IPS-15b (cell line): ENCODE measurements at regions not wholly inside any gene's neighbourhood (a gene's known extent, or its start where the extent isn't known, plus 50 kb on each side); places are given as distances from the start of the nearest gene placed in this dataset.
"Not testable (repeated sequence)": the region's sequence is repeated elsewhere in the genome, so short reads cannot be mapped to it uniquely, and the experiment has no call there.

Experiments
- H3K27me3 ChIP-seq: one replicate; pipeline ENCODE4 v1.6.1; 2013; ENCODE audit warnings: low read length; ENCODE audit not compliant: control insufficient read depth, insufficient read depth
- H3K36me3 ChIP-seq: one replicate; pipeline ENCODE4 v1.6.1; 2013; ENCODE audit warnings: low read length; ENCODE audit not compliant: control insufficient read depth, insufficient read depth
- H3K4me1 ChIP-seq: one replicate; pipeline ENCODE4 v1.6.1; 2013; ENCODE audit warnings: mild to moderate bottlenecking, low read length; ENCODE audit not compliant: control insufficient read depth, insufficient read depth
- H3K4me3 ChIP-seq: one replicate; pipeline ENCODE4 v1.5.1; 2013; ENCODE audit warnings: low read depth, low read length
- H3K9ac ChIP-seq: one replicate; pipeline ENCODE4 v1.6.1; 2013; ENCODE audit warnings: low read depth, mild to moderate bottlenecking, low read length
- H3K9me3 ChIP-seq: one replicate; pipeline ENCODE4 v1.6.1; 2013; ENCODE audit warnings: mild to moderate bottlenecking, low read length; ENCODE audit not compliant: control insufficient read depth, insufficient read depth

DNA sequence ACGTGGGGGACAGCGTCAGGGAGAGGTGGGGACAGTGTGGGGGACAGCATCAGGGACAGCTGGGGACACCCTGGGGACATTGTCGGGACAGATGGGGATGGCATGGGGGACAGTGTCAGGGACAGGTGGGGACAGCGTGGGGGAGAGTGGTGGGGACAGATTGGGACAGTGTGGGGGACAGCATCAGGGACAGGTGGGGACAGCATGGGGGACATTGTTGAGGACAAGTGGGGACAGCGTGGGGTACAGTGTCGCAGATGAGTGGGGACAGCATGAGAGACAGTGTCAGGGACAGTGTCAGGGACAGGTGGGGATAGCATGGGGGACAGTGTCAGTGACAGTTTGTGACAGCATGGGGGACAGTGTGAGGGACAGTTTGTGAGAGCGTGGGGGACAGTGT, 240.9 kb downstream of the TMEM121 start:
- Histone ChIP-seq H3K27me3 (no peaks in the 10 kb centered on the region), H3K9me3 (peaks cover 6% of the 10 kb centered on the region), H3K4me1 (no peaks in the 10 kb centered on the region), H3K36me3 (no peaks in the 10 kb centered on the region), H3K9ac (no peak overlapping the region), H3K4me3 (no peak overlapping the region)

DNA sequence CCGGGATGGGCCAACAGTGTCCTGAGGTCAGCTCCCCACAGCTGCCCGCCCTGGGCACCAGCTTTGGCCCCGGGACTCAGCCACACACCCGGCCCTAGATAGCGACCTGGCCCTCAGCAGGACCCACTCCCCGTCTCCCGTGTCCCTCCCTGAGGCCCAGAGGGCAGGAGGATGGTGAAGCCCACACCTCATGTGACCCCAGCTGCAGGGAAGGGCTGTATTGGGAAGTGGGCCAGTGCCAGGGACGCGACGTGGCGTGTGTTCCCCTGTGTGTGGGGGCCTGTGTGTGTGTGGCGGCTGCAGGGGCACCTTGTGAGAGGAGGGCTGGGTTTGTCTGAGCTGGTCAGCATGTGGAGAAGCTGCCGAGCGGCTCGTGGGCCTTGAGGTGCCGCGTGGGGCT, 241.7 kb downstream of the TMEM121 start:
- not testable (repeated sequence) for H3K4me3 ChIP-seq, H3K36me3 ChIP-seq, H3K9me3 ChIP-seq, H3K9ac ChIP-seq, H3K4me1 ChIP-seq, H3K27me3 ChIP-seq

DNA sequence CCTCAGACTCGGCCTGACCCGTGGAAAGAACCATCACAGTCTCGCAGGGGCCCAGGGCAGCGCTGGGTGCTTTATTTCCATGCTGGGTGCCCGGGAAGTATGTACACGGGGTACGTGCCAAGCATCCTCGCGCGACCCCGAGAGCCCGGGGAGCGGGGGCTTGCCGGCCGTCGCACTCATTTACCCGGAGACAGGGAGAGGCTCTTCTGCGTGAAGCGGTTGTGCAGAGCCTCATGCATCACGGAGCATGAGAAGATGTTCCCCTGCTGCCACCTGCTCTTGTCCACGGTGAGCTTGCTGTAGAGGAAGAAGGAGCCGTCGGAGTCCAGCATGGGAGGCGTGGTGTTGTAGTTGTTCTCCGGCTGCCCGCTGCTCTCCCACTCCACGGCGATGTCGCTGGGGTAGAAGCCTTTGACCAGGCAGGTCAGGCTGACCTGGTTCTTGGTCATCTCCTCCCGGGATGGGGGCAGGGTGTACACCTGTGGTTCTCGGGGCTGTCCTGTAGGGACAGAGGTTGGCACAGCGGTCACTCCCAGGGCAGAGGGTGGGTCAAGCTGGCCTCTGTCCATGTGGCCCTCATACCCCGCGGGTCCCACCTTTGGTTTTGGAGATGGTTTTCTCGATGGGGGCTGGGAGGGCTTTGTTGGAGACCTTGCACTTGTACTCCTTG, 242.8 kb downstream of the TMEM121 start:
- H3K9ac ChIP-seq, H3K4me3 ChIP-seq, H3K4me1 ChIP-seq, H3K27me3 ChIP-seq, H3K36me3 ChIP-seq: not testable (repeated sequence)
- peaks cover 10% of the 10 kb centered on the region for H3K9me3 ChIP-seq

DNA sequence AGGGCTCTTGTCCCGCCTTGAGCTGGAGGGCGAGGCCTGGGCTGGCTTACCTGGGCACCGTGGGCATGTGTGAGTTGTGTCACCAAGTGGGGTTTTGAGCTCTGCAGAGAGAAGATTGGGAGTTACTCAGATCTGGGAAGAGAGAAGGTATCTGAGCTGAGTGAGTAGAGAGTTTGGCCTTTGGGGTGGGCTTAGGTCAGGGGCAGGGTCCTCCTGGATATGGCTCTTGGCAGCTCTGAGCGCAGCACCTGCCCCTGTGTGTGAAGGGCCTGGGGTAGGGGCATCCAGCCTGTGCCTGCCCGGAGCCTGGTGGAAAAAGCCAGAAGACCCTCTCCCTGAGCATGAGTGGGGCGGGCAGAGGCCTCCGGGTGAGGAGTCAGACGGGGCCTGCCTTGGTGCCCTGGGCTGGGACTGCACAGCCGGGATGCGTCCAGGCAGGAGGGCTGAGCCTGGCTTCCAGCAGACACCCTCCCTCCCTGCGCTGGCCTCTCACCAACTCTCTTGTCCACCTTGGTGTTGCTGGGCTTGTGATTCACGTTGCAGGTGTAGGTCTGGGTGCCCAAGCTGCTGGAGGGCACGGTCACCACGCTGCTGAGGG, 244.3 kb downstream of the TMEM121 start:
- peaks cover 10% of the 10 kb centered on the region for H3K9me3 ChIP-seq
- not testable (repeated sequence) for H3K36me3 ChIP-seq, H3K4me1 ChIP-seq

DNA sequence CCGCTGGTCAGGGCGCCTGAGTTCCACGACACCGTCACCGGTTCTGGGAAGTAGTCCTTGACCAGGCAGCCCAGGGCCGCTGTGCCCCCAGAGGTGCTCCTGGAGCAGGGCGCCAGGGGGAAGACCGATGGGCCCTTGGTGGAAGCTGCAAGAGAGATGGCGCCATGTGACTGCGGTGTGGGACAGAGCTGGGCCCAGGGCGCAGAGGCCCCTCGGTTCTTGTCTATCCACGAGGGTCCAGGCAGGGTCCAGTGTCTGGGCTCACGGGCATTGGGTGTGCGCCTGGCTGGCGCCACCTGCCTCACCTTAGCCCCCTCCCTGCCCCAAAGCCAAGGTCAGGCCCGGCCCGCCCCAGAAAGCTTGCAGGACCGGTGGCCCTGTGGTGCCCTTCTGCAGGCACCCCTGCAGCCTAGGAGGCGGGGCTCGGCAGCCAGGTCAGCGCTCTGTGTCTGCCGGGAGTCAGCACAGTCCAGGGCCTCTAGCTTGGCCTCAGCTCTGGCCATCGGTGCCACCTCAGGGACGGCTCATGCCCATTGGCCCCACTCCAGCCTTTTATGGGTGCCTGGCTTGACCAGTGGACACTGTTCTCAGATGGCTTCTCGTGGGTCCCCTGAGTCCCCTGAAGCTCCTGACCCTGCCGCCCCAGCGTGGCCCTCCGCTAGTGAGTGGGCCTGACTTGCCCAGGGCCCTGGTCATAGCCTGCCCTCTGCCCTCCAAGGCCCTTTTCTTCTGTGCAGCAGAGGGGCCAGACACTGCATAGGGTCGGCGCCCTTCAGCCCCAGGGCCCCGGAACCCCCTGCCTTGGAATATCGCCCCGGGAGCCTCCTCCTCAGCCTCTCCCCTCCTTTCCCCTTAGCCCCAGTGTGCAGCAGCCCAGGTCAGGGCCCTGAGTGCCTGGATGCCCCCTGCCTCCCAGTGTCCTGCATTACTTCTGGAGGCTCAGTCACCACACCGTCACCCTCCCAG, 245.2 kb downstream of the TMEM121 start:
- not testable (repeated sequence) for H3K36me3 ChIP-seq, H3K9me3 ChIP-seq, H3K9ac ChIP-seq, H3K27me3 ChIP-seq, H3K4me3 ChIP-seq, H3K4me1 ChIP-seq

More for the DNA sequence above, 244.3 kb downstream of the TMEM121 start:
- H3K27me3 ChIP-seq, H3K4me3 ChIP-seq, H3K9ac ChIP-seq: not testable (repeated sequence)

DNA sequence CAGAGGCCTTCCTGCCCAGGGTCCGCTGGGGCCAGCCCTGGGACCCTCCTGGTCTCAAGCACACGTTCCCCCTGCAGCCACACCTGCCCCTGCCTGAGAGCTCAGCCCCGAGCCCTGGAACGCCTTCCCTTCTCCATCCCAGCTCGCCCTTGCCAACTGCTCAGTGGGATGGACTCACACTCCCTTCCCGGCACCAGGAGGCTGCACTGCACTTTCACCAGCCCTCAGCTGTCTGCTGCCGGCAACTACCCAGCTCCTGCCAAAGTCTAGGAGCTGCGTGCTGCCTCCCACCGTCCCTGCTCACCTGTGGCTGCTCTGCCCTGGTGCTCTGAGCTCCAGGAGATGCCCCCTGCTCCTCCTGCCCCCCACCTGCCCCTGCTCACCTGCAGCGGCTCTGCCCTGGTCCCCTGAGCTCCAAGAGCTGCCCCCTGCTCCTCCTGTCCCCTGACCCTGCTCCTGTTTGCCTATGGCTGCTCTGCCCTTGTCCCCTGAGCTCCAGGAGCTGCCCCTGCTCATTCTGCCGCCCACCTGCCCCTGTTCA, 246.4 kb downstream of the TMEM121 start:
- not testable (repeated sequence) for H3K9ac ChIP-seq, H3K36me3 ChIP-seq, H3K4me3 ChIP-seq, H3K4me1 ChIP-seq, H3K27me3 ChIP-seq, H3K9me3 ChIP-seq

DNA sequence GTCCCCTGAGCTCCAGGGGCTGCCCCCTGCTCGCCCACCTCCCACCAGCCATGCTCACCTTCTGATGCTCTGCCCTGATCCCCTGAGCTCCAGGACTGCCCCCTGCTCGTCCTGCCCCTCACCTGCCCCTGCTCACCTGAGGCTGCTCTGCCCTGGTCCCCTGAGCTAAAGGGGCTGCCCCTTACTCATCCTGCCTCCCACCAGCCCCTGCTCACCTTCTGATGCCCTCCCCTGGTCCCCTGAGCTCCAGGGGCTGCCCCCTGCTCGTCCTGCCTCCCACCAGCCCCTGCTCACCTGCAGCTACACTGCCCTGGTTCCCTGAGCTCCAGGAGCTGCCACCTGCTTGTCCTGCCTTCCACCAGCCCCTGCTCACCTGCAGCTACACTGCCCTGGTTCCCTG, 247.2 kb downstream of the TMEM121 start:
- no peaks in the 10 kb centered on the region for H3K36me3 ChIP-seq
- H3K9ac ChIP-seq: no peak overlapping the region
- no peak overlapping the region for H3K4me3 ChIP-seq
- H3K9me3 ChIP-seq: peaks cover 7% of the 10 kb centered on the region
- H3K27me3 ChIP-seq: no peaks in the 10 kb centered on the region
- no peaks in the 10 kb centered on the region for H3K4me1 ChIP-seq

DNA sequence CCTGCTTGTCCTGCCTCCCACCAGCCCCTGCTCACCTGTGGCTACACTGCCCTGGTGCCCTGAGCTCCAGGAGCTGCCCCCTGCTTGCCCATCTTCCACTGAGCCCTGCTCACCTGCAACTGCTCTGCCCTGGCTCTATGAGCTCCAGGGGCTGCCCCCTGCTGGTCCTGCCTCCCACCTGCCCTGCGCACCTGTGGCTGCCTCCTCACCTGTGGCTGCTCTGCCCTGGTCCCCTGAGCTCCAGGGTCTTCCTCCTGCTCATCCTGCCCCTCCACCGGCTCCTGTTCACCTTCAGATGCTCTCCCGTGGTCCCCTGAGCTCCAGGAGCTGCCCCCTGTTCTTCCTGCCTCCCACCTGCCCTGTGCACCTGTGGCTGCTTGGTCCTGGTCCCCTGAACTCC, 247.6 kb downstream of the TMEM121 start:
- peaks cover 7% of the 10 kb centered on the region for H3K9me3 ChIP-seq
- no peak overlapping the region for H3K4me3 ChIP-seq
- H3K4me1 ChIP-seq: no peaks in the 10 kb centered on the region
- no peaks in the 10 kb centered on the region for H3K27me3 ChIP-seq
- H3K36me3 ChIP-seq: no peaks in the 10 kb centered on the region
- H3K9ac ChIP-seq: no peak overlapping the region

DNA sequence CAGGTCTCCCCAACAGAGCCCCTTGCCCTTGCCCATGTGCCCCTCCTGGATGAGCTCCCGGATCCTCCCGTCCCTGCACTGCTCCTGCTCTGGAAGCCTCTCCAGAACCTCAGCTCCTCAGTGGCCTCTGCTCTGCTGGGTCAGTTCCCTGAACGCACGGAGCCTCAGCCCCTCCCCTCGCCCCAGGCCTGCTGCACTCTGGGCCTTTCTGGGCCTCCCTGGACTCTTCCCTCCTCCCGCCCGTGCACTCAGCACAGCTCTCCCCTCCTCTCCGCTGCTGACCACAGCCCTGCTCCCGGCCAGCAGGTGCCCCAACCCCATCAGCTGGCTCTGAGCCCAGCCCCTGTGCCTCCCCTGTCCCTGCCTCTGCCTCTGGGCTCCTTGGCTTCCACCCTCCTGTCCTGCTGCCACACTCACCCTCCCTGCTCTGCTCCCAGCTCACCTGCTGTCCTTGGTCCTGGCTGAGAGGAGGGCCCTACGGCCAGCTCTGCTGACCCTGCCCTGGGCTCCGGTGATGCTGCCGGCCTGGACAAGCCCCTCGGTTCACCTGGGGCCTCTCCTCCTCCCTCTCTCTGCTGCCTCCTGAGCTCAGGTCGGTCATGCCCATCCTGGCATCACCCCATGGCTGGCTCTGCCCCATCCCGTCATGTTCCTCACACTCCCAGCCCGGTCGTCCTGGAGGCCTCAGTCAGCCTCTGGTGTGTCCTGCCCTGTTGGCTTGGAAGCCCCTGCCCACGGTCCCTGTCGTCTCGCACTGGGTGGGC, 248.4 kb downstream of the TMEM121 start:
- H3K4me3 ChIP-seq, H3K9ac ChIP-seq, H3K9me3 ChIP-seq, H3K36me3 ChIP-seq, H3K4me1 ChIP-seq, H3K27me3 ChIP-seq: not testable (repeated sequence)

DNA sequence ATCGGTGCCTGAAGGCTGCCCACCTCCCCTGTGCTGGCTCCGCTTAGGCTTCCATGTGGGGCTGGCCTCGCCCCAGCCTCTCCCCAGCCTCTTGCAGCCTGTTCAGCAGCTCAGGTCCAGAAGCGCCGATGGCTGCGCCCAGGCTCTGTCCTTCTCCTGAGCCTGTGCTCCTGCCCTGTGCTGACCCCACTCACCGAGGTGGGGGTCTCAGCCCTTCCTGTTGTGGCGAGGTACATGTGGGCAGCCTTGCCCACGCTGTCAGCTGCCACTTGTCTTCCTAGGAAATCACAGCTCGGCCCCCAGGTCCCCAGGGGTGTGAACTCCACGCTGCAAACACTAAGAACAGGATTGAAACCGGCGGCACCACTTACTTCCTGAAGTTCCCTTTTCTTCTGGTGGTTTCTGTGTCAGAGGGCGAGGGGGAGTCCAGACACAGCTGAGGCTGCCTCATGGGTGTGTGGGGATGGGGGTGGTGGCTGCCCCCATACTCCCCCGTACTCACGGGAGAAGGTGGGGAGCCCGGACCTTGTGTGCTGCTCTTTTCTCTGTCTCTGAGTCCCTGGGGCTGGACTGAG, 249.1 kb downstream of the TMEM121 start:
- not testable (repeated sequence) for H3K9ac ChIP-seq, H3K9me3 ChIP-seq

DNA sequence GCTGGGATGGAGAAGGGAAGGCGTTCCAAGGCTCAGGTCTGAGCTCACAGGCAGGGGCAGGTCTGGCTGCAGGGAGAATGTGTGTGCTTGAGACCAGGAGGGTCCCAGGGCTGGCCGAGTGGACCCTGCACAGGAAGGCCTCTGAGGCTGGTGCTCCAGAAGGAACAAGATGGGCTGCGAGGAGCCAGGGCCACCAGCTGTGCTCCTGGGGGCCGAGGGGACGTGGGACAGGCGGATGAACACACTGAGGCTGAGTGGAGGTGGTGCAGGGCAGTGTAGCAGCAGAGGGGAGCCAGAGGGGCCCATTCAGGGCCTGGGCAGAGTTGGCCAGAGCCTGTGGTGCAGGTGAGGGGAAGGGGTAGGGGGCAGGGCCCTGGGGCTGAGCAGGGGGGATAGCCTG, 249.7 kb downstream of the TMEM121 start:
- H3K27me3 ChIP-seq, H3K9ac ChIP-seq, H3K4me3 ChIP-seq, H3K36me3 ChIP-seq, H3K9me3 ChIP-seq, H3K4me1 ChIP-seq: not testable (repeated sequence)

More for the DNA sequence above, 249.1 kb downstream of the TMEM121 start:
- not testable (repeated sequence) for H3K4me1 ChIP-seq, H3K36me3 ChIP-seq, H3K27me3 ChIP-seq, H3K4me3 ChIP-seq
